ENCODE measurements at regions not wholly inside any gene's neighbourhood (a gene's known extent, or its start where the extent isn't known, plus 50 kb on each side); places are given as distances from the start of the nearest gene placed in this dataset.
"Not testable (repeated sequence)": the region's sequence is repeated elsewhere in the genome, so short reads cannot be mapped to it uniquely, and the experiment has no call there.

GRCh38 chr1:104231676-104232075 lies 482.0 kb downstream of the AMY1C start:
- ATAC-seq (ENCODE audit: low read depth) (no peak), DNase-seq (no peak)
- H3K4me3 Mint-ChIP-seq = no peak overlapping the region
- intact Hi-C loops (cut with micrococcal nuclease) = no loop called here
- H3K36me3 Mint-ChIP-seq (ENCODE audit: low read depth) = no peaks in the 10 kb centered on the region
- ChIA-PET POLR2A (no interaction called here), CTCF (no interaction called here)
- TF ChIP-seq CTCF (IDR thresholded peaks at IDR 0.05) = no peak
- no peaks in the 10 kb centered on the region for H3K4me1 Mint-ChIP-seq
- no peak overlapping the region for H3K27ac Mint-ChIP-seq
- peaks cover 1% of the 10 kb centered on the region for H3K9me3 Mint-ChIP-seq
- no peaks in the 10 kb centered on the region for H3K27me3 Mint-ChIP-seq

GRCh38 chr1:104235141-104235540 lies 485.4 kb downstream of the AMY1C start:
- Mint-ChIP-seq H3K9me3 (no peaks in the 10 kb centered on the region), H3K4me1 (no peaks in the 10 kb centered on the region), H3K27ac (no peak overlapping the region), H3K27me3 (no peaks in the 10 kb centered on the region), H3K4me3 (no peak overlapping the region), H3K36me3 (ENCODE audit: low read depth) (no peaks in the 10 kb centered on the region)
- ChIA-PET POLR2A (no interaction called here), CTCF (no interaction called here)
- intact Hi-C loops (cut with micrococcal nuclease) = no loop called here
- DNase-seq (no peak), ATAC-seq (ENCODE audit: low read depth) (no peak)
- TF ChIP-seq CTCF (IDR thresholded peaks at IDR 0.05) = no peak

GRCh38 chr1:104238991-104239390 lies 489.3 kb downstream of the AMY1C start:
- no peaks in the 10 kb centered on the region for H3K9me3 Mint-ChIP-seq
- DNase-seq = no peak
- CTCF ChIA-PET = no interaction called here
- intact Hi-C loops (cut with micrococcal nuclease) = no loop called here
- H3K27ac Mint-ChIP-seq = no peak overlapping the region
- H3K36me3 Mint-ChIP-seq (ENCODE audit: low read depth) = no peaks in the 10 kb centered on the region
- H3K27me3 Mint-ChIP-seq = no peaks in the 10 kb centered on the region
- no peaks in the 10 kb centered on the region for H3K4me1 Mint-ChIP-seq
- POLR2A ChIA-PET = no interaction called here
- H3K4me3 Mint-ChIP-seq = no peak overlapping the region
- ATAC-seq (ENCODE audit: low read depth) = no peak
- no peak for TF ChIP-seq CTCF (IDR thresholded peaks at IDR 0.05)

- POLR2A ChIA-PET = no interaction called here
- no peaks in the 10 kb centered on the region for H3K36me3 Mint-ChIP-seq (ENCODE audit: low read depth)
- H3K27me3 Mint-ChIP-seq = no peaks in the 10 kb centered on the region
- H3K4me1 Mint-ChIP-seq = no peaks in the 10 kb centered on the region
- no peak for TF ChIP-seq CTCF (IDR thresholded peaks at IDR 0.05)
- H3K4me3 Mint-ChIP-seq = no peak overlapping the region
- no peak for DNase-seq
- H3K27ac Mint-ChIP-seq = no peak overlapping the region
- CTCF ChIA-PET = no interaction called here
- no peak for ATAC-seq (ENCODE audit: low read depth)
- no peaks in the 10 kb centered on the region for H3K9me3 Mint-ChIP-seq
- intact Hi-C loops (cut with micrococcal nuclease) = no loop called here
These were observed 498.7 kb downstream of the AMY1C start for GRCh38 chr1:104248385-104248784.

- no peak for ATAC-seq (ENCODE audit: low read depth)
- Mint-ChIP-seq H3K27me3 (no peaks in the 10 kb centered on the region), H3K4me3 (no peak overlapping the region), H3K4me1 (no peaks in the 10 kb centered on the region), H3K36me3 (ENCODE audit: low read depth) (no peaks in the 10 kb centered on the region), H3K9me3 (peaks cover 4% of the 10 kb centered on the region), H3K27ac (no peak overlapping the region)
- no peak for TF ChIP-seq CTCF (IDR thresholded peaks at IDR 0.05)
- CTCF ChIA-PET = no interaction called here
- POLR2A ChIA-PET = no interaction called here
- no peak for DNase-seq
- intact Hi-C loops (cut with micrococcal nuclease) = no loop called here
These were observed 509.8 kb downstream of the AMY1C start for GRCh38 chr1:104259481-104259880.

- POLR2A ChIA-PET; intact Hi-C loops (cut with micrococcal nuclease); H3K36me3 Mint-ChIP-seq (ENCODE audit: low read depth); CTCF ChIA-PET; H3K9me3 Mint-ChIP-seq; H3K4me1 Mint-ChIP-seq; H3K27me3 Mint-ChIP-seq; H3K27ac Mint-ChIP-seq; ATAC-seq (ENCODE audit: low read depth); H3K4me3 Mint-ChIP-seq; DNase-seq: not testable (repeated sequence)
These were observed 513.4 kb downstream of the AMY1C start for GRCh38 chr1:104263110-104263509.

All from activated B cell treated with CpG ODN at 0.5 μM for 24 hours (primary cell).